A673 (cell line): ENCODE measurements at regions not wholly inside any gene's neighbourhood (a gene's known extent, or its start where the extent isn't known, plus 50 kb on each side); places are given as distances from the start of the nearest gene placed in this dataset.

Source experiments
- BruUV-seq: library from RNA; stranded (reverse); fragments of 400-500 nt; replicated peaks from 2 replicates; lab custom pipeline; 2021; lab: Mats Ljungman, UMichigan
- CTCF ChIA-PET: fragments of 300-600 bp; sonication (Branson Sonifier 250); formaldehyde crosslinking; loops from one replicate; lab custom pipeline; 2022; ENCODE audit warnings: antibody characterized with exemption; lab: Charles Lee
- POLR2A ChIA-PET: fragments of 300-600 bp; sonication (Branson Sonifier 250); formaldehyde crosslinking; loops from one replicate; lab custom pipeline; 2022; ENCODE audit warnings: antibody characterized with exemption; ENCODE audit not compliant: low non-redundant PET; lab: Charles Lee
- DNase-seq: peaks from one replicate; pipeline ENCODE4 v3.0.0-alpha.2; 2015; ENCODE audit warnings: low spot score
- H3K27ac ChIP-seq: fragments of 200-600 bp; sonication (generic); 2 replicates; pipeline ENCODE4 v1.5.1; 2016; ENCODE audit warnings: mixed run types, low read depth, mild to moderate bottlenecking, mixed read lengths, antibody characterized with exemption, low read length; ENCODE audit not compliant: poor library complexity, severe bottlenecking
- H3K27me3 ChIP-seq: fragments of 200-600 bp; sonication (generic); replicated peaks from 2 replicates; pipeline ENCODE4 v1.6.1; 2017; ENCODE audit warnings: mixed run types, low read depth, mild to moderate bottlenecking, mixed read lengths, antibody characterized with exemption, low read length; ENCODE audit not compliant: insufficient read depth, poor library complexity
- H3K36me3 ChIP-seq: fragments of 200-600 bp; sonication (generic); 2 replicates; pipeline ENCODE4 v1.6.1; 2016; ENCODE audit warnings: mixed run types, mild to moderate bottlenecking, mixed read lengths, antibody characterized with exemption, low read length; ENCODE audit not compliant: insufficient read depth, poor library complexity, severe bottlenecking
- H3K4me1 ChIP-seq: fragments of 200-600 bp; sonication (generic); 2 replicates; pipeline ENCODE4 v1.6.1; 2017; ENCODE audit warnings: mixed run types, mild to moderate bottlenecking, mixed read lengths, antibody characterized with exemption, low read length; ENCODE audit not compliant: insufficient read depth, poor library complexity, severe bottlenecking
- H3K4me3 ChIP-seq: fragments of 200-600 bp; sonication (generic); 2 replicates; pipeline ENCODE4 v1.5.1; 2016; ENCODE audit warnings: low read depth, mixed run types, mild to moderate bottlenecking, mixed read lengths, low read length; ENCODE audit not compliant: poor library complexity, severe bottlenecking
- H3K9me3 ChIP-seq: fragments of 200-600 bp; sonication (generic); 2 replicates; pipeline ENCODE4 v1.6.1; 2016; ENCODE audit warnings: mixed run types, low read depth, mild to moderate bottlenecking, mixed read lengths, antibody characterized with exemption, low read length; ENCODE audit not compliant: poor library complexity, severe bottlenecking
- EZH2 ChIP-seq: fragments of 200-600 bp; sonication (generic); IDR thresholded peaks from 2 replicates; pipeline ENCODE4 v1.6.1; 2017; ENCODE audit warnings: borderline replicate concordance, low read depth, mild to moderate bottlenecking, mixed read lengths, antibody characterized with exemption, low read length; ENCODE audit not compliant: poor library complexity, severe bottlenecking
- intact Hi-C: fragments of 100-400 bp; cut with micrococcal nuclease; formaldehyde crosslinking; loops from one replicate; pipeline ENCODE4 v1.10.0; 2022; ENCODE audit not compliant: unreplicated experiment
- TF ChIP-seq, protein P1 (sequence below): fragments of 300-800, 200-600 bp; sonication (generic); conservative IDR thresholded peaks from 2 replicates; pipeline ENCODE4 v1.5.1; 2017; ENCODE audit warnings: low read depth, mild to moderate bottlenecking, antibody characterized with exemption, low read length, moderate library complexity, mixed read lengths

DNA sequence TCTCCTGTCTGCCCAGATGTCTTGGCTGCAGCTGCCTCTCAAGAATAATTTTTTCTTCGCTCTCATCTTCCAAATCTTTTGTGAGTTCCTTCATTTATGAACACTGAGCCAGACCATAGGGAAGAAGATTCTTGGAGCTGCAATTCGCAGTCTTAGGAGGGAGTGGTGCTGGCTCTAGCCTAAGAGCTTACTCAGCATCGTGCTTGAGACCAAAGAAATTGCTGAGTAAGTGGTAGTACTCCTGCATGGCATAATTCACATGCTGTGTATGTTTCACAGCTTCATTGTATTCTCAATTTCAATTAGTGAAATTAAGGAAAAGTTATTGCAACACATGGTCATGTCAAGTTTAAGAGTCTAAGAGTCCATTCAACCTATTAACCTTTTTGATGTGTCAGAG lies 771.7 kb downstream of the ADCYAP1 start:
- Histone ChIP-seq H3K9me3 (no peaks in the 10 kb centered on the region), H3K27ac (no peak overlapping the region), H3K36me3 (no peaks in the 10 kb centered on the region), H3K27me3 (peaks cover 6% of the 10 kb centered on the region), H3K4me1 (no peaks in the 10 kb centered on the region), H3K4me3 (no peak overlapping the region)
- no TSS peak for BruUV-seq
- TF ChIP-seq, protein P1, sequence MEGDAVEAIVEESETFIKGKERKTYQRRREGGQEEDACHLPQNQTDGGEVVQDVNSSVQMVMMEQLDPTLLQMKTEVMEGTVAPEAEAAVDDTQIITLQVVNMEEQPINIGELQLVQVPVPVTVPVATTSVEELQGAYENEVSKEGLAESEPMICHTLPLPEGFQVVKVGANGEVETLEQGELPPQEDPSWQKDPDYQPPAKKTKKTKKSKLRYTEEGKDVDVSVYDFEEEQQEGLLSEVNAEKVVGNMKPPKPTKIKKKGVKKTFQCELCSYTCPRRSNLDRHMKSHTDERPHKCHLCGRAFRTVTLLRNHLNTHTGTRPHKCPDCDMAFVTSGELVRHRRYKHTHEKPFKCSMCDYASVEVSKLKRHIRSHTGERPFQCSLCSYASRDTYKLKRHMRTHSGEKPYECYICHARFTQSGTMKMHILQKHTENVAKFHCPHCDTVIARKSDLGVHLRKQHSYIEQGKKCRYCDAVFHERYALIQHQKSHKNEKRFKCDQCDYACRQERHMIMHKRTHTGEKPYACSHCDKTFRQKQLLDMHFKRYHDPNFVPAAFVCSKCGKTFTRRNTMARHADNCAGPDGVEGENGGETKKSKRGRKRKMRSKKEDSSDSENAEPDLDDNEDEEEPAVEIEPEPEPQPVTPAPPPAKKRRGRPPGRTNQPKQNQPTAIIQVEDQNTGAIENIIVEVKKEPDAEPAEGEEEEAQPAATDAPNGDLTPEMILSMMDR = no peak
- TF ChIP-seq EZH2 = no peak
- no peak for DNase-seq
- intact Hi-C loops = no loop called here
- ChIA-PET CTCF (no interaction called here), POLR2A (no interaction called here)

DNA sequence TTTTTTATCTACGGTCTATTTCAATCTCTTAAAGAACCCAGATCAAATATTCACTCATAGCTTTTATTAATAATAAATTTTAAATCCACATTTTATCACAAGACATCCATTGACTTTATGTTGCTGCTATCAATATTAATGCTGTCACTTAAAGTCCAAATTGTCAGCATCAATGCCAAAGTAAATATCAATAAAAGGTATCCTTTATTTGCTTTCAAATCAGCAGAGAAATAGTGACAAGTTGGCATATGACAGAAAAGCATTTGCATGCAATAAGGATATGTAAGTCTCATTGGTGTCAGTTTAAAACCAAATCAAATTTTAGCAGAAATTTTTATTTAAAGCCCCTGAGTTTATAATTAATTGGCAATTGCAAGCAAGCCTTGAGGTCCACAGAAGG lies 775.4 kb downstream of the ADCYAP1 start:
- peaks cover 6% of the 10 kb centered on the region for H3K27me3 ChIP-seq
- no peak overlapping the region for H3K4me3 ChIP-seq
- CTCF ChIA-PET = no interaction called here
- POLR2A ChIA-PET = no interaction called here
- TF ChIP-seq, protein P1 = no peak
- TF ChIP-seq EZH2 = no peak
- intact Hi-C loops = no loop called here
- DNase-seq = no peak
- no peaks in the 10 kb centered on the region for H3K36me3 ChIP-seq
- H3K4me1 ChIP-seq = no peaks in the 10 kb centered on the region
- no TSS peak for BruUV-seq
- H3K9me3 ChIP-seq = no peaks in the 10 kb centered on the region
- no peak overlapping the region for H3K27ac ChIP-seq

DNA sequence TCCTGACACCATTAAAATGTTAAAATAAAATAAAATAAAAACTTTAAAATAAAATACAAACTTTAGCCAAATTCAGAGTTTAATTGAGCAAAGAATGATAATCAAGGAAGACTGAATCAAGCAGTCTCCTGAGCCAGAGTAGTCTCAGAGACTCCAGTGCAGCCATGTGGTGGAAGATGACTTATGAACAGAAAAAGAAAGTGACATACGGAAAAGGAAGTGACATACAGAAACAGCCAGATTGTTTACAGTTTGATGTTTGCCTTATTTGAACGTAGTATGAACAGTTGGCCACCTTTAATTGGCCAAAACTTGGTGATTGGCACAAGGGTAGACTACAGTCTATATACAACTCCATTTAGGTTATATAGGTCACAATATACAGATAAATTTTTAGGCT lies 787.2 kb downstream of the ADCYAP1 start:
- no peak for TF ChIP-seq EZH2
- TF ChIP-seq, protein P1 = no peak
- Histone ChIP-seq H3K27ac (no peak overlapping the region), H3K36me3 (no peaks in the 10 kb centered on the region), H3K27me3 (no peaks in the 10 kb centered on the region), H3K4me3 (no peak overlapping the region), H3K9me3 (no peaks in the 10 kb centered on the region), H3K4me1 (no peaks in the 10 kb centered on the region)
- no TSS peak for BruUV-seq
- ChIA-PET CTCF (no interaction called here), POLR2A (no interaction called here)
- intact Hi-C loops = no loop called here
- DNase-seq = no peak
